Gastroesophageal sphincter (tissue), 3 donors: ENCODE measurements at regions not wholly inside any gene's neighbourhood (a gene's known extent, or its start where the extent isn't known, plus 50 kb on each side); places are given as distances from the start of the nearest gene placed in this dataset.

Source experiments
- CTCF ChIP-seq, 4 experiments: fragments of 200-600 bp in 2 of 4; fragments of 450-650 bp in 2 of 4; sonication (generic) in 1 of 4; IDR thresholded peaks; one replicate each; pipeline ENCODE4 v1.5.1; 2017 to 2019; ENCODE audit warnings: antibody characterized with exemption in 4 of 4, mild to moderate bottlenecking in 2 of 4, moderate library complexity in 2 of 4
- EP300 ChIP-seq: sonication (generic); formaldehyde crosslinking; IDR thresholded peaks from one replicate; pipeline ENCODE4 v1.6.1; 2017; ENCODE audit warnings: antibody characterized with exemption, mild to moderate bottlenecking
- POLR2A ChIP-seq, 2 donors: fragments of 450-650 bp; IDR thresholded peaks; one replicate each; pipeline ENCODE4 v1.6.1; 2017; ENCODE audit warnings: antibody characterized with exemption in 2 of 2, mild to moderate bottlenecking in 2 of 2, moderate library complexity in 1 of 2
- POLR2AphosphoS5 ChIP-seq: sonication (generic); formaldehyde crosslinking; IDR thresholded peaks from one replicate; pipeline ENCODE4 v1.6.1; 2017; ENCODE audit warnings: antibody characterized with exemption

- no peak for TF ChIP-seq CTCF (IDR thresholded peaks at IDR 0.05)
- no peak for TF ChIP-seq POLR2A (IDR thresholded peaks at IDR 0.05)
- TF ChIP-seq POLR2AphosphoS5: no peak
- TF ChIP-seq EP300: no peak
Measured at GRCh38 chr10:29853913-29854312, 205.5 kb downstream of the JCAD start.
